ENCODE measurements at regions not wholly inside any gene's neighbourhood (a gene's known extent, or its start where the extent isn't known, plus 50 kb on each side); places are given as distances from the start of the nearest gene placed in this dataset.

GRCh38 chr1:213650603-213651002 is 337.2 kb upstream of the PROX1 start:
- TF ChIP-seq, protein P1, sequence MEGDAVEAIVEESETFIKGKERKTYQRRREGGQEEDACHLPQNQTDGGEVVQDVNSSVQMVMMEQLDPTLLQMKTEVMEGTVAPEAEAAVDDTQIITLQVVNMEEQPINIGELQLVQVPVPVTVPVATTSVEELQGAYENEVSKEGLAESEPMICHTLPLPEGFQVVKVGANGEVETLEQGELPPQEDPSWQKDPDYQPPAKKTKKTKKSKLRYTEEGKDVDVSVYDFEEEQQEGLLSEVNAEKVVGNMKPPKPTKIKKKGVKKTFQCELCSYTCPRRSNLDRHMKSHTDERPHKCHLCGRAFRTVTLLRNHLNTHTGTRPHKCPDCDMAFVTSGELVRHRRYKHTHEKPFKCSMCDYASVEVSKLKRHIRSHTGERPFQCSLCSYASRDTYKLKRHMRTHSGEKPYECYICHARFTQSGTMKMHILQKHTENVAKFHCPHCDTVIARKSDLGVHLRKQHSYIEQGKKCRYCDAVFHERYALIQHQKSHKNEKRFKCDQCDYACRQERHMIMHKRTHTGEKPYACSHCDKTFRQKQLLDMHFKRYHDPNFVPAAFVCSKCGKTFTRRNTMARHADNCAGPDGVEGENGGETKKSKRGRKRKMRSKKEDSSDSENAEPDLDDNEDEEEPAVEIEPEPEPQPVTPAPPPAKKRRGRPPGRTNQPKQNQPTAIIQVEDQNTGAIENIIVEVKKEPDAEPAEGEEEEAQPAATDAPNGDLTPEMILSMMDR (IDR thresholded peaks at IDR 0.05) = no peak
- intact Hi-C loops (cut with DNase I, micrococcal nuclease) = no loop called here
- H3K4me3 ChIP-seq = no peak overlapping the region
- ATAC-seq = no peak
- H3K36me3 ChIP-seq (ENCODE audit: low read depth) = no peaks in the 10 kb centered on the region
- no peak for DNase-seq
- H3K4me1 ChIP-seq (ENCODE audit: low read depth) = no peaks in the 10 kb centered on the region
- no peaks in the 10 kb centered on the region for H3K9me3 ChIP-seq

GRCh38 chr1:213651077-213651476 is 336.7 kb upstream of the PROX1 start:
- ATAC-seq (no peak), DNase-seq (no peak)
- Histone ChIP-seq H3K9me3 (no peaks in the 10 kb centered on the region), H3K36me3 (ENCODE audit: low read depth) (no peaks in the 10 kb centered on the region), H3K4me1 (ENCODE audit: low read depth) (peaks cover under 1% of the 10 kb centered on the region), H3K4me3 (no peak overlapping the region)
- TF ChIP-seq, protein P1 (IDR thresholded peaks at IDR 0.05) = no peak
- intact Hi-C loops (cut with DNase I, micrococcal nuclease) = no loop called here

DNA sequence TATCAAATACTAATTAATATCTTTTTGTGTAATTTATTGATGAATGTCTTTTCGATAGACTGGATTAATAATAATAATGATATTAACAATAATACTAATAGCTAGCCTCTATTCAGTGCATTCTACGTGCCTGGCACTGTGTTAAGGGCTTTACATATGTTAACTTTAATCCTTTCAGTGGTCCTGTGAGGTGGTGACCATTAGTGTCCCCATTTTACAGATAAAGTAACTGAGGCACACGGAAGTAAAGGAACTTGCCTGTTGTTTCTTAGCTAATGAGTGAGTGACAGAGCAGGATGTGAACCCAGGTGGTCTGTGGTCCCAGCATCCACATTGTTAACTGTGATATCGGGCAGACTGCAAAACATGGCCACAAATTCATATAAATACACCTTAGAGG is 335.7 kb upstream of the PROX1 start:
- H3K9me3 ChIP-seq = no peaks in the 10 kb centered on the region
- intact Hi-C loops (cut with DNase I, micrococcal nuclease) = no loop called here
- TF ChIP-seq, protein P1 (IDR thresholded peaks at IDR 0.05) = no peak
- peaks cover 11% of the 10 kb centered on the region for H3K4me1 ChIP-seq (ENCODE audit: low read depth)
- DNase-seq (no peak), ATAC-seq (no peak)
- H3K36me3 ChIP-seq (ENCODE audit: low read depth) = no peaks in the 10 kb centered on the region
- H3K4me3 ChIP-seq = no peak overlapping the region

GRCh38 chr1:213656039-213656438 is 331.7 kb upstream of the PROX1 start:
- Histone ChIP-seq H3K9me3 (no peaks in the 10 kb centered on the region), H3K4me3 (no peak overlapping the region), H3K4me1 (ENCODE audit: low read depth) (peaks cover 35% of the 10 kb centered on the region), H3K36me3 (ENCODE audit: low read depth) (no peaks in the 10 kb centered on the region)
- intact Hi-C loops (cut with DNase I, micrococcal nuclease) = no loop called here
- no peak for ATAC-seq
- TF ChIP-seq, protein P1 (IDR thresholded peaks at IDR 0.05) = no peak
- no peak for DNase-seq

GRCh38 chr1:213656503-213656902 is 331.3 kb upstream of the PROX1 start:
- ATAC-seq = peak; percentile 44

More at GRCh38 chr1:213656503-213656902, 331.3 kb upstream of the PROX1 start:
- Histone ChIP-seq H3K4me3 (no peak overlapping the region), H3K9me3 (no peaks in the 10 kb centered on the region), H3K4me1 (ENCODE audit: low read depth) (peaks cover 35% of the 10 kb centered on the region), H3K36me3 (ENCODE audit: low read depth) (no peaks in the 10 kb centered on the region)
- no peak for DNase-seq
- intact Hi-C loops (cut with DNase I, micrococcal nuclease) = no loop called here
- TF ChIP-seq, protein P1 (IDR thresholded peaks at IDR 0.05) = no peak

Data from mucosa of descending colon (tissue), 3 donors.